ENCODE measurements at regions not wholly inside any gene's neighbourhood (a gene's known extent, or its start where the extent isn't known, plus 50 kb on each side); places are given as distances from the start of the nearest gene placed in this dataset.

GRCh38 chr3:159144472-159144871 is 342.6 kb downstream of the MFSD1 start:
- FAIRE-seq: no peak
- dilution Hi-C loops (cut with MboI; ENCODE audit: extremely low pct_ligation_motif_present, low sequenced_read_pairs): loop anchor here (25.0 kb wide), 1 partner anchor 93 kb away; no protein-coding TSS in a partner anchor
- no peak overlapping the region for H3K27ac ChIP-seq (ENCODE audit: control insufficient read depth, insufficient read depth, low read length)

DNA sequence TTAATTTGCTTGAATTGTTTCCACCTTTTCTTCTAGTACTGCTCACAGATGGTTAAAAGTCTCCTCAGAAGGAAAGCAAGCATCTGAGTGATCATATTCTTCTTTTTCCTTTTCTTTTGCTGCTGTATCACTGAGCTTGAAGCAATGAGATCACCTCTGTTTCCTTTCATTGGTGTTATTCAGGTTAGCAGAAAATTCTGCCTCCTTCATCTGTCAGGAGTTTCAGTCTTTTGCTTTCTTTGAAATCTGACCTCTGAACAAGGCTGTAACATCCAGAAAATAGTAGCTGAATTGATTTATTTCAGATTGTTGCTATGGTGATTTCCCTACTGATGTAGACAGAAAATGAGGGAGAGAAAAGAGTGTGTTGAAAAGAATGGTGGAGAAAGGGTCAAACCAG is 343.0 kb downstream of the MFSD1 start:
- no peaks in the 10 kb centered on the region for H3K79me2 ChIP-seq (ENCODE audit: control insufficient read depth, insufficient read depth, low read length)
- no peaks in the 10 kb centered on the region for H3K36me3 ChIP-seq (ENCODE audit: control insufficient read depth in 2 of 2, extremely low read depth in 1 of 2, insufficient read depth in 2 of 2, low read length in 2 of 2)
- H3K9ac ChIP-seq (ENCODE audit: control insufficient read depth, extremely low read depth, insufficient read depth, low read length): no peak overlapping the region
- FAIRE-seq (no peak), DNase-seq (ENCODE audit: low read depth, low spot score) (no peak)
- H3K9me1 ChIP-seq (ENCODE audit: control insufficient read depth, extremely low read depth, insufficient read depth, low read length): no peaks in the 10 kb centered on the region
- no peak overlapping the region for H3K27ac ChIP-seq (ENCODE audit: control insufficient read depth, insufficient read depth, low read length)
- H3K4me1 ChIP-seq (ENCODE audit: control insufficient read depth, extremely low read depth, insufficient read depth, low read length): no peaks in the 10 kb centered on the region
- H2AFZ ChIP-seq (ENCODE audit: control insufficient read depth, low read length): no peak overlapping the region
- H3K9me3 ChIP-seq (ENCODE audit: control insufficient read depth, low read depth, low read length): no peaks in the 10 kb centered on the region
- H3K27me3 ChIP-seq (ENCODE audit: control insufficient read depth, extremely low read depth, insufficient read depth, low read length): no peaks in the 10 kb centered on the region
- no peak overlapping the region for H3K4me2 ChIP-seq (ENCODE audit: control insufficient read depth, extremely low read depth, insufficient read depth, low read depth, low read length)
- no peak overlapping the region for H3K4me3 ChIP-seq (ENCODE audit: control insufficient read depth in 2 of 3, extremely low read depth in 1 of 3, insufficient read depth in 2 of 3, low read depth in 1 of 3, low read length in 3 of 3)
- H4K20me1 ChIP-seq (ENCODE audit: control insufficient read depth, extremely low read depth, insufficient read depth, low read length): no peaks in the 10 kb centered on the region
- dilution Hi-C loops (cut with MboI; ENCODE audit: extremely low pct_ligation_motif_present, low sequenced_read_pairs): loop anchor here (25.0 kb wide), 1 partner anchor 92 kb away; no protein-coding TSS in a partner anchor
- TF ChIP-seq EZH2 (IDR thresholded peaks at IDR 0.05; ENCODE audit: low read length) (no peak), CTCF (optimal IDR thresholded peaks at IDR 0.05 in 1 of 3, IDR thresholded peaks at IDR 0.05 in 1 of 3, conservative IDR thresholded peaks at IDR 0.05 in 1 of 3; ENCODE audit: extremely low read depth in 1 of 3, insufficient read depth in 2 of 3, low read length in 3 of 3) (no peak)

More at GRCh38 chr3:159144472-159144871, 342.6 kb downstream of the MFSD1 start:
- DNase-seq (ENCODE audit: low read depth, low spot score): no peak
- Histone ChIP-seq H2AFZ (ENCODE audit: control insufficient read depth, low read length) (no peak overlapping the region), H3K4me2 (ENCODE audit: control insufficient read depth, extremely low read depth, insufficient read depth, low read depth, low read length) (no peak overlapping the region), H3K9me1 (ENCODE audit: control insufficient read depth, extremely low read depth, insufficient read depth, low read length) (no peaks in the 10 kb centered on the region), H3K4me1 (ENCODE audit: control insufficient read depth, extremely low read depth, insufficient read depth, low read length) (no peaks in the 10 kb centered on the region), H3K9ac (ENCODE audit: control insufficient read depth, extremely low read depth, insufficient read depth, low read length) (no peak overlapping the region), H3K9me3 (ENCODE audit: control insufficient read depth, low read depth, low read length) (no peaks in the 10 kb centered on the region), H3K4me3 (ENCODE audit: control insufficient read depth in 2 of 3, extremely low read depth in 1 of 3, insufficient read depth in 2 of 3, low read depth in 1 of 3, low read length in 3 of 3) (no peak overlapping the region), H3K27me3 (ENCODE audit: control insufficient read depth, extremely low read depth, insufficient read depth, low read length) (no peaks in the 10 kb centered on the region), H3K36me3 (ENCODE audit: control insufficient read depth in 2 of 2, extremely low read depth in 1 of 2, insufficient read depth in 2 of 2, low read length in 2 of 2) (no peaks in the 10 kb centered on the region), H3K79me2 (ENCODE audit: control insufficient read depth, insufficient read depth, low read length) (no peaks in the 10 kb centered on the region), H4K20me1 (ENCODE audit: control insufficient read depth, extremely low read depth, insufficient read depth, low read length) (no peaks in the 10 kb centered on the region)
- TF ChIP-seq EZH2 (IDR thresholded peaks at IDR 0.05; ENCODE audit: low read length) (no peak), CTCF (optimal IDR thresholded peaks at IDR 0.05 in 1 of 3, IDR thresholded peaks at IDR 0.05 in 1 of 3, conservative IDR thresholded peaks at IDR 0.05 in 1 of 3; ENCODE audit: extremely low read depth in 1 of 3, insufficient read depth in 2 of 3, low read length in 3 of 3) (no peak)
